H1 (cell line): ENCODE measurements at regions not wholly inside any gene's neighbourhood (a gene's known extent, or its start where the extent isn't known, plus 50 kb on each side); places are given as distances from the start of the nearest gene placed in this dataset.

Source experiments
- CEBPB ChIP-seq: IDR thresholded peaks from 2 replicates; pipeline ENCODE4 v1.6.1; 2012; ENCODE audit warnings: low read depth, low read length
- EZH2 ChIP-seq: fragments of 200-600 bp; sonication (generic); IDR thresholded peaks from 2 replicates; pipeline ENCODE4 v1.7.1; 2012; ENCODE audit warnings: low read depth, mild to moderate bottlenecking, moderate library complexity, low read length, inconsistent platforms; ENCODE audit not compliant: severe bottlenecking
- JUN ChIP-seq: IDR thresholded peaks from 2 replicates; pipeline ENCODE4 v1.6.1; 2011; ENCODE audit warnings: low read depth, mild to moderate bottlenecking, improper control_type of control experiment, low read length
- JUND ChIP-seq: IDR thresholded peaks from 2 replicates; pipeline ENCODE4 v1.6.1; 2011; ENCODE audit warnings: mild to moderate bottlenecking, improper control_type of control experiment, low read length
- KDM4A ChIP-seq: IDR thresholded peaks from one replicate; pipeline ENCODE4 v1.7.1; 2012; ENCODE audit warnings: low read depth, mild to moderate bottlenecking, moderate library complexity, low read length, inconsistent platforms; ENCODE audit not compliant: severe bottlenecking
- POLR2A ChIP-seq, 2 experiments: IDR thresholded peaks; 1 replicate in 1 of 2; 2 replicates in 1 of 2; pipeline ENCODE4 v1.6.1; 2011; ENCODE audit warnings: low read depth in 2 of 2, low read length in 2 of 2, mild to moderate bottlenecking in 2 of 2; ENCODE audit errors: control extremely low read depth in 1 of 2
- POLR2AphosphoS5 ChIP-seq: IDR thresholded peaks from 2 replicates; pipeline ENCODE4 v1.6.1; 2011; ENCODE audit warnings: low read depth, low read length
- RNF2 ChIP-seq: fragments of 200-900, 300-1000 bp; sonication (generic); IDR thresholded peaks from 2 replicates; pipeline ENCODE4 v1.7.1; 2016; ENCODE audit warnings: borderline replicate concordance, low read depth, mild to moderate bottlenecking, antibody characterized with exemption, low read length; ENCODE audit not compliant: poor library complexity, severe bottlenecking; ENCODE audit errors: missing control alignments
- SIN3A ChIP-seq, 2 experiments: IDR thresholded peaks in 1 of 2; conservative IDR thresholded peaks in 1 of 2; 2 replicates each; pipeline ENCODE4 v1.6.1; 2011 to 2012; ENCODE audit warnings: low read length in 2 of 2, improper control_type of control experiment in 1 of 2, low read depth in 1 of 2, mild to moderate bottlenecking in 1 of 2
- SP1 ChIP-seq: IDR thresholded peaks from 2 replicates; pipeline ENCODE4 v1.6.1; 2011; ENCODE audit warnings: low read depth, low read length
- TF ChIP-seq, protein P1 (sequence below), 3 experiments: IDR thresholded peaks; 1 replicate in 2 of 3; 2 replicates in 1 of 3; pipeline versions ENCODE4 v1.5.1 to v1.6.1; 2011; ENCODE audit warnings: low read length in 3 of 3, mild to moderate bottlenecking in 3 of 3, inconsistent platforms in 2 of 3, low read depth in 1 of 3, moderate library complexity in 1 of 3; ENCODE audit not compliant: insufficient read depth in 1 of 3; ENCODE audit errors: control extremely low read depth in 1 of 3

DNA sequence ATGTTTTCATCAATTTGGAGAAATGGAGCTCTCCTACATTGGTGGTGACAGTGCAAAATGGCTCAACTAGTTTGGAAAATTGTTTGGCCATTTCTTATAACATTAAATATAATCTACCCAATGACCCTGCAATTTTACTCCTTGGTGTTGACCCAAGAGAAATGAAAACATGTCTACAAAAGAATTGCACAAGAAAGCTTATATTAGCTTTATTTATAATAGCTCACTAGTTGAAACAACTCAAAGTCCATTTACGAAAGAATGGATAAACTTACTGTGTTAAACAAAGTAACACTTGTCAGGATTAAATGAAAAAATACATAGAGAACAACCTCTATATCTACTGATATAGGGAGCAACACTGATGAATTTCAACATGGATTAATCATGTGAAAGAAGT, 539.9 kb downstream of the DNAJB9 start:
- TF ChIP-seq KDM4A (no peak), EZH2 (no peak), POLR2A (IDR thresholded peaks at IDR 0.05; ENCODE audit: control extremely low read depth in 1 of 2, low read depth in 2 of 2, low read length in 2 of 2) (no peak), POLR2AphosphoS5 (no peak), SP1 (no peak), RNF2 (no peak), JUN (no peak), JUND (no peak), CEBPB (no peak), SIN3A (conservative IDR thresholded peaks at IDR 0.05 in 1 of 2, IDR thresholded peaks at IDR 0.05 in 1 of 2; ENCODE audit: low read depth in 1 of 2, low read length in 2 of 2) (no peak)
- TF ChIP-seq, protein P1, sequence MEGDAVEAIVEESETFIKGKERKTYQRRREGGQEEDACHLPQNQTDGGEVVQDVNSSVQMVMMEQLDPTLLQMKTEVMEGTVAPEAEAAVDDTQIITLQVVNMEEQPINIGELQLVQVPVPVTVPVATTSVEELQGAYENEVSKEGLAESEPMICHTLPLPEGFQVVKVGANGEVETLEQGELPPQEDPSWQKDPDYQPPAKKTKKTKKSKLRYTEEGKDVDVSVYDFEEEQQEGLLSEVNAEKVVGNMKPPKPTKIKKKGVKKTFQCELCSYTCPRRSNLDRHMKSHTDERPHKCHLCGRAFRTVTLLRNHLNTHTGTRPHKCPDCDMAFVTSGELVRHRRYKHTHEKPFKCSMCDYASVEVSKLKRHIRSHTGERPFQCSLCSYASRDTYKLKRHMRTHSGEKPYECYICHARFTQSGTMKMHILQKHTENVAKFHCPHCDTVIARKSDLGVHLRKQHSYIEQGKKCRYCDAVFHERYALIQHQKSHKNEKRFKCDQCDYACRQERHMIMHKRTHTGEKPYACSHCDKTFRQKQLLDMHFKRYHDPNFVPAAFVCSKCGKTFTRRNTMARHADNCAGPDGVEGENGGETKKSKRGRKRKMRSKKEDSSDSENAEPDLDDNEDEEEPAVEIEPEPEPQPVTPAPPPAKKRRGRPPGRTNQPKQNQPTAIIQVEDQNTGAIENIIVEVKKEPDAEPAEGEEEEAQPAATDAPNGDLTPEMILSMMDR (IDR thresholded peaks at IDR 0.05; ENCODE audit: control extremely low read depth in 1 of 3, insufficient read depth in 1 of 3, low read depth in 1 of 3, low read length in 3 of 3) = no peak
